ENCODE measurements at regions not wholly inside any gene's neighbourhood (a gene's known extent, or its start where the extent isn't known, plus 50 kb on each side); places are given as distances from the start of the nearest gene placed in this dataset.

GRCh38 chr1:56156971-56157876 lies 422.1 kb downstream of the PLPP3 start:
- Histone ChIP-seq H2BK15ac (ENCODE audit: low read depth, low read length) (no peak overlapping the region; the same call in 1 of the 2 replicates), H4K20me1 (ENCODE audit: control insufficient read depth, insufficient read depth, insufficient read length) (no peaks in the 10 kb centered on the region), H3K27ac (ENCODE audit: insufficient read length, low read depth, low read length) (no peak overlapping the region), H3K56ac (ENCODE audit: insufficient read length, low read depth, low read length) (no peak overlapping the region), H2BK5ac (ENCODE audit: insufficient read length, low read length) (no peak overlapping the region), H3K14ac (ENCODE audit: insufficient read depth, low read length) (no peak overlapping the region; the same call in 1 of the 2 replicates), H4K5ac (ENCODE audit: insufficient read length, low read depth, low read length) (no peak overlapping the region), H2BK12ac (ENCODE audit: insufficient read length, low read depth, low read length) (no peak overlapping the region), H3K4ac (ENCODE audit: low read depth, low read length) (no peak overlapping the region), H3T11ph (ENCODE audit: low read length) (no peak overlapping the region), H3K79me2 (ENCODE audit: insufficient read depth, low read length) (no peaks in the 10 kb centered on the region), H3K27me3 (ENCODE audit: insufficient read depth, low read length) (no peaks in the 10 kb centered on the region), H2BK120ac (ENCODE audit: low read depth, low read length, poor library complexity, severe bottlenecking) (no peak overlapping the region), H3K4me2 (ENCODE audit: insufficient read depth, insufficient read length, low read length) (no peak overlapping the region), H3K18ac (ENCODE audit: insufficient read length, low read depth, low read length) (no peak overlapping the region), H2AK5ac (ENCODE audit: insufficient read length, low read length) (no peak overlapping the region), H3K23ac (ENCODE audit: insufficient read length, low read depth, low read length) (no peak overlapping the region), H3K4me1 (ENCODE audit: insufficient read depth, low read length) (no peaks in the 10 kb centered on the region), H4K8ac (replicated peaks; ENCODE audit: insufficient read length, low read depth, low read length) (no peak overlapping the region), H2BK20ac (ENCODE audit: low read depth, low read length, poor library complexity, severe bottlenecking) (no peak overlapping the region), H3K79me1 (ENCODE audit: insufficient read depth, low read depth, low read length, poor library complexity, severe bottlenecking) (no peaks in the 10 kb centered on the region), H3K9me3 (ENCODE audit: control insufficient read depth, low read depth, low read length) (no peaks in the 10 kb centered on the region), H3K23me2 (ENCODE audit: insufficient read length, low read depth, low read length, poor library complexity, severe bottlenecking) (no peaks in the 10 kb centered on the region), H3K9ac (ENCODE audit: extremely low read depth, insufficient read length, low read length) (no peak overlapping the region), H2AFZ (ENCODE audit: low read length) (no peak overlapping the region), H4K91ac (ENCODE audit: insufficient read length, low read depth, low read length) (no peak overlapping the region)
- Mint-ChIP-seq H3K27ac (peak overlapping the region in 1 of 3 experiments; percentile 45; a peak in 1 of 7 replicates), H3K36me3 (ENCODE audit: insufficient read depth in 1 of 3, low read depth in 3 of 3) (no peaks in the 10 kb centered on the region; a peak in 1 of 7 replicates), H3K27me3 (ENCODE audit: low read depth) (no peaks in the 10 kb centered on the region), H3K4me3 (no peak overlapping the region), H3K4me1 (peaks cover 0 to 2% of the 10 kb centered on the region in 2 experiments; a peak in 2 of 4 replicates), H3K9me3 (no peaks in the 10 kb centered on the region; a peak in 1 of 5 replicates)
- TF ChIP-seq, protein P1, sequence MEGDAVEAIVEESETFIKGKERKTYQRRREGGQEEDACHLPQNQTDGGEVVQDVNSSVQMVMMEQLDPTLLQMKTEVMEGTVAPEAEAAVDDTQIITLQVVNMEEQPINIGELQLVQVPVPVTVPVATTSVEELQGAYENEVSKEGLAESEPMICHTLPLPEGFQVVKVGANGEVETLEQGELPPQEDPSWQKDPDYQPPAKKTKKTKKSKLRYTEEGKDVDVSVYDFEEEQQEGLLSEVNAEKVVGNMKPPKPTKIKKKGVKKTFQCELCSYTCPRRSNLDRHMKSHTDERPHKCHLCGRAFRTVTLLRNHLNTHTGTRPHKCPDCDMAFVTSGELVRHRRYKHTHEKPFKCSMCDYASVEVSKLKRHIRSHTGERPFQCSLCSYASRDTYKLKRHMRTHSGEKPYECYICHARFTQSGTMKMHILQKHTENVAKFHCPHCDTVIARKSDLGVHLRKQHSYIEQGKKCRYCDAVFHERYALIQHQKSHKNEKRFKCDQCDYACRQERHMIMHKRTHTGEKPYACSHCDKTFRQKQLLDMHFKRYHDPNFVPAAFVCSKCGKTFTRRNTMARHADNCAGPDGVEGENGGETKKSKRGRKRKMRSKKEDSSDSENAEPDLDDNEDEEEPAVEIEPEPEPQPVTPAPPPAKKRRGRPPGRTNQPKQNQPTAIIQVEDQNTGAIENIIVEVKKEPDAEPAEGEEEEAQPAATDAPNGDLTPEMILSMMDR (conservative IDR thresholded peaks at IDR 0.05): no peak
- DNase-seq: peak; percentile 35
- WGBS (ENCODE audit: extremely low coverage, insufficient read length, low lambda C conversion rate): no CpG with 5 or more reads among the region's 5 CpGs

All from H9 (cell line).